Right lobe of liver (tissue), 4 donors: ENCODE measurements at regions not wholly inside any gene's neighbourhood (a gene's known extent, or its start where the extent isn't known, plus 50 kb on each side); places are given as distances from the start of the nearest gene placed in this dataset.

Source experiments
- CTCF ChIP-seq, 4 donors: fragments of 200-600 bp in 3 of 4; fragments of 450-650 bp in 1 of 4; IDR thresholded peaks; one replicate each; pipeline versions ENCODE4 v1.5.1 to v1.8.0; 2016 to 2022; ENCODE audit warnings: antibody characterized with exemption in 4 of 4, mild to moderate bottlenecking in 2 of 4
- POLR2A ChIP-seq: fragments of 450-650 bp; IDR thresholded peaks from one replicate; pipeline ENCODE4 v1.6.1; 2017; ENCODE audit warnings: antibody characterized with exemption, mild to moderate bottlenecking
- donor health status: DM: no; HTN: no; CAD: no.
- donor health status: DM: no; HTN: no; CAD: no.
- donor health status: DM: no; HTN: yes; CAD: no.

GRCh38 chr6:118709859-118710350, 58.5 kb upstream of the CEP85L start:
- TF ChIP-seq CTCF (IDR thresholded peaks at IDR 0.05) (no peak), POLR2A (no peak)
